ENCODE measurements at regions not wholly inside any gene's neighbourhood (a gene's known extent, or its start where the extent isn't known, plus 50 kb on each side); places are given as distances from the start of the nearest gene placed in this dataset.

- no peak for DNase-seq (ENCODE audit: low read depth, low spot score)
- POLR2A ChIA-PET, result no interaction called here
- CTCF ChIA-PET, result no interaction called here
- no peak for TF ChIP-seq CTCF (IDR thresholded peaks at IDR 0.05; ENCODE audit: insufficient read depth, low read length, missing control alignments)
- no peak overlapping the region for H3K4me3 ChIP-seq (ENCODE audit: low read depth, low read length)
Observed at GRCh38 chr4:18645351-18645750, 623.8 kb upstream of the LCORL start.

DNA sequence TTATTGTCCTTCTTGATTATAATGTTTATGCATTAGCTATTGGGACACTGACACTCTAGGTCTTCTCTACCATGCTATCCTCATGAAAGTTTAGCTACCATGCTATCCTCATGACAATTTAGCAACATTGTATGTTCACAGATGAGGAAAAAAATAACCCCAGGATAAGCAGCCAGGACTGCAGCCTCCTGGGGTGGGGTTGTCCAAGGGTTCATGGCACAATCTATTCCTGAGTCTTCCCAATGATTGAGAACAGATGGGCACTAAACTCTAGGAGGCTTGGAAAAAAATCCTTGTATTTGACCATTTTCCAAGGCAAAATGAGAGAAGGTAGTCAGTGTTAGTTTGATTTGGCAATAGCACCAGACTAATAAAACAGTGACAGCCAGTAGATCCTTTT lies 619.8 kb upstream of the LCORL start:
- TF ChIP-seq CTCF (IDR thresholded peaks at IDR 0.05; ENCODE audit: insufficient read depth, low read length, missing control alignments), result no peak
- CTCF ChIA-PET, result no interaction called here
- DNase-seq (ENCODE audit: low read depth, low spot score), result no peak
- POLR2A ChIA-PET, result no interaction called here
- no peak overlapping the region for H3K4me3 ChIP-seq (ENCODE audit: low read depth, low read length)

DNA sequence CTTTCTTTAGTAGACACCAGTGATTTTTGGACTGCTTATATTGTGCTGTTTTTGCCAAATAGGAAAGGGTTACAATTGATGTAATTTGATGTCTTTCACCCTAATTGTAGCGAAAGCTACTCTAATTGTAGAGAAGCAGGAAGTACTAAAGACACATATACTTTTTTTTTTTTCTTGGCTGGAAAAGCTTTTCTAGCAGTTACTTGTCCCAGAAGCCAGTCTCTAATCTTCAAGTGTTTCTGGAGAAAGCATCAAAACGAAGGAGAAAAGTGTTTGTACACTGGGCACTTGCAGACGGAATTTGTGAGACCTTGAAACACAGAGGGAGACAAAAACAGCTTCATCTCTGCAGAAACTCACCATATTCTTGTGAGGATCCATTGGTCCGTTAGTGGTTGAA lies 616.5 kb upstream of the LCORL start:
- no peak for TF ChIP-seq CTCF (IDR thresholded peaks at IDR 0.05; ENCODE audit: insufficient read depth, low read length, missing control alignments)
- POLR2A ChIA-PET, result no interaction called here
- no peak for DNase-seq (ENCODE audit: low read depth, low spot score)
- CTCF ChIA-PET, result no interaction called here
- H3K4me3 ChIP-seq (ENCODE audit: low read depth, low read length), result no peak overlapping the region

DNA sequence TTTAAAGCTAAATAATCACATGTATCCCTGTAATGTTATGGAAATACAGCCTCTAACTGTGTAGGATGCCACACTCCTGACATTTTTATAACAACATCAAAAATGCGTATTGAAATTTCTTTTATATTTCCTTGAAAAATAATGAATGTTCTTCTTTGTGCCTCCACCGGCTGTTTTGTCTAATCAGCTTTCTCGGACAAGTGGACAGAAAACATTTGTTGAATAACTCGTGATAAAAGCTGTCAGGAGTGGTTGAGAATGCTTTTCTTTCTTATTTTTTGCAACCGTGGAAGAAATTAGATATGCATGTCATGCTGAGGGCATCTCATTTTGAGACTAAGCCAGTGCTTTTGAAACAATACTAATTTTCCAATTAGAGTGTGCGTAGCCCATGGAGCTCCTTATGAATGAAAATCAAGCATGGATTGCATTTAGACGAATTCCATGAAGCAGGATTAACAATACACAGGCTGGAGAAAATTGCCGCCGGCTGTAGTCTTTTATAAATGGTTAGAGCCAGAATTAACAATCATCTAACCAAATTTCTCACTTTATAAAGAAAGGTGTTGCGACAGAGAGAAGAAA lies 614.5 kb upstream of the LCORL start:
- no peak for TF ChIP-seq CTCF (IDR thresholded peaks at IDR 0.05; ENCODE audit: insufficient read depth, low read length, missing control alignments)
- ChIA-PET CTCF (no interaction called here), POLR2A (no interaction called here)
- no peak overlapping the region for H3K4me3 ChIP-seq (ENCODE audit: low read depth, low read length)
- DNase-seq (ENCODE audit: low read depth, low spot score), result no peak

DNA sequence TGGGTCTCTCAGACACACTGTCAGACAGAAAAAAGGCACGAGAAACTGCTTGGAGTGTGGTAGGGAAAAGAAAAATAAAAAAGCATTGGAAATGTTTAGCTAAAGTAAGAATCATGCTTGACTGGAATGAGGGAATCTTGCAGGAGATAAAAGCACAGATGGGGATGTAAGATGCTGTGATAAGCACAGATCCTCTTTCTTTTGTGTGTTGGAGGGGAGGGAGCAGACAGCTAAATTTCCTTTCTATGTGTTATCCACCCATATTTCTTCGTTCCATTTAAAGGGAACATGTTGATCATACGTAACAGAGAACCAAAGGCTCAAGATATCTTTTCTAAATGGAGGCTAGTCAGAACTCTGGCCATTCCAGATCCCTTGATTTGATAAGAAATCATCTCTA lies 614.0 kb upstream of the LCORL start:
- DNase-seq (ENCODE audit: low read depth, low spot score), result no peak
- POLR2A ChIA-PET, result no interaction called here
- no peak overlapping the region for H3K4me3 ChIP-seq (ENCODE audit: low read depth, low read length)
- CTCF ChIA-PET, result no interaction called here
- TF ChIP-seq CTCF (IDR thresholded peaks at IDR 0.05; ENCODE audit: insufficient read depth, low read length, missing control alignments), result no peak

GRCh38 chr4:18631586-18631985 lies 610.0 kb upstream of the LCORL start:
- ChIA-PET CTCF (no interaction called here), POLR2A (no interaction called here)
- H3K4me3 ChIP-seq (ENCODE audit: low read depth, low read length), result no peak overlapping the region
- TF ChIP-seq CTCF (IDR thresholded peaks at IDR 0.05; ENCODE audit: insufficient read depth, low read length, missing control alignments), result no peak
- DNase-seq (ENCODE audit: low read depth, low spot score), result no peak

Data from AG04449 (cell line).